ENCODE measurements at regions not wholly inside any gene's neighbourhood (a gene's known extent, or its start where the extent isn't known, plus 50 kb on each side); places are given as distances from the start of the nearest gene placed in this dataset.
A peak's percentile ranks its signal among the peaks of the same experiment; 100 is the strongest.

DNA sequence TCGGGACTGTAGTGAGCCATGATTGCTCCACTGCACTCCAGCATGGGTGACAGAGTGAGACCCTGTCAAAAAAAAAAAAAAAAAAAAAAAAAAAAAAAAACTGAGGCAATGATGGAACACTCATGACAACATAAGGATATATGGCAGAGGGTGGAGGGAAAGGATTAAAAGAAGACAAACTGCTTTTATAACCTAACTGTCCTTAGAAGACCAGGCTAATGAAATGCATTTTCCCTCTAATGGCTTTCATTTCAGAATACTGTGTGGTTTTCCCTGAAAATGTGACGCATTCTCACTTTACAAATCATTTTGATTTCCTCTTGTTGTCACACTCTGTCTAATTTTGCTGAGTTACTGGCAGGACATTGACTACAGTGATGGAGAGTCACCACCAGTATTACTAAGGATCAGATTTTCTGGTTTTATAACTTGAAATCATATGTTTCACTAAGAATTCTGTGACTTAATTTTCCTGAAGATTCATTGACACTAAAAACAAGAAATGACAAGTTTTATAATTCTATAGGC, 137.6 kb upstream of the SSTR1 start:
- DNase-seq = peak; percentile 22

DNA sequence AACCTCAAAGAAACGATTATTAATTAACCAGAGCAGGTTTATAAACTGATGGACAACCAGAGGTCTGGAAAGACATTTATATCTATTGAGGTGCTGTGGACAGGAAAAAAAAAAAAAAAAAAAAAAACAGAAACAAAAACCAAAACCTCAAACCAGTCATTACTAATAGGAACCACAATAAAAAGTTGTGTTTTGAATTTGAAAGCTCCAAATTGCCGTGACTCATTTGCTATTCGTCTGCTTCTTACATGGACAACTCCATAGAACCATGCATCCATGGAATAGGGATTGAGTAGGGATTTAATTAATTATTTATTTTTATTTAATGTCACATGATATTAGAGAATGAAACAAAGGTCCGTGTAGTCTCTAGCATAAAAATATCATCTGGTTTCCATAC, 134.1 kb upstream of the SSTR1 start:
- DNase-seq = peak; percentile 32

DNA sequence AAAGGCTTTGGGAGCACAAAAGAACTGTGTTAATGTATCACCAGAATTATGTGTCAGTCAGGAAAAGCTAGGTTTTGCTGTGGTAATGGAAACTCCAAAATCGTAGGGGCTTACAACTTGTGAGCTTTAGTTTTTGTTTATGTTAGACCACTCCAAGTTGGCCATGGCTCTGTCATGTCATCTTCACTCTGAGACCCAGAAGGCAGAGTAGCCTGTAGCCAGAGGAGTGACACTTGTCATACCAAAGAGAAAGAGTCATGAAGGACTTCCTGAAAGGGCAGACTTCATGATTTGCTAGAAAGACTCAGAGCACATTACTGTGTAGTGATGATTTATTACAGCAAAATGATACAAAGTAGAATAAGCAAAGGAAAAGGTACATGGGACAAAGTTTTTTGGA, 133.6 kb upstream of the SSTR1 start:
- DNase-seq = no peak

DNA sequence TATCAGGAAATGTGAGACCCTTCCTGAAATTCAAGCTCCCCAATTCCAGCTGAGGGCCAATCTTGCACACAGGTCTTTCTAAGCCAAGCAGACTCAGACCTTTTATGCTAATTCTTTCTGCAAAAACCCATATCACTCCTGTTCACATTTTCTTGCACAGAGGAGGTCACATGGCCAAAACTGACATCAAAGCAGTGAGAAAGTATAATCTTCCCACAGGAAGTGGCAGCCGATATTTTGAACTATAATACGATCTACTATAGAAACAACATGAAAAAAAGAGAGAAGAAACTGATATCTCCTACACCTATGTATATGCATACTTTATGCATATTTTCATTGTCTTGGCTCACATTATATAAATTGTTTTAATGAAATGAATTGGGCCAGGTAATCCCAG, 132.9 kb upstream of the SSTR1 start:
- DNase-seq = no peak

DNA sequence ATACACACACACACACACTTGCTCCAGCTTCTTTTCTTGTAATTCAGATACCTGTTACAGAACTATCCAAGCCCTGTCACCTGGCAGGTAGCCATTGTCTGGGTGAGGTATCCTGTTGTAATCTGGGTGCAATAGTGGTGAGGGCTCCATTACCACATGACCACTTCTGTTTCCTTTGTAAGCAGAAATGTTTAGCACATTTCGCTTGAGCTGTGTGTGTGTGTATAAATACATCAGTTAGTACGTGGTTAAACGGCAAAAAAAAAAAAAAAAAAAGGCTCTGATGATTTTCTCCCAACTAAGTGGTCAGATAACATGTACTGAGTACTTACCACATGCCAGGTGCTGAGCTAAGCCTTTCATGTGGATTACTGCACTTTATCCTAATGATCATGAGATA, 129.3 kb upstream of the SSTR1 start:
- no peak for DNase-seq

DNA sequence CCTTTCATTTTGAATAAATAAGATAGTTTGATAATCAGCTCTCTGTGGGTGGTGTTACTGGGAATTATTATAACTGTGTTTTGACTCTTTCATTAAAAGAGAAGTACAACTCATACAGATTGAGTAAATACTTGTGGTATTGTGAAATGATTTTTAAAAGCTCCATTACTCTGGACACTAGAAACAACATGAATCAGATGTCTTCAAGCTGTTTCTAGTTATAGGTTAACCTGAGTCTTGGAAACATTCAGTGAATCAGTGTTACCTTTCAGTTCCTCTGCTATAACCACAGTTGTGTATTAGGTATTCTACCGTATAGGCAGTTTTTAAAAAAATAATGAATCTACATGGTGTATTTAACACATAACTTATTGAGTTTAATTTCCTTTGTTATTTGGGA, 128.4 kb upstream of the SSTR1 start:
- DNase-seq = peak; percentile 22

DNA sequence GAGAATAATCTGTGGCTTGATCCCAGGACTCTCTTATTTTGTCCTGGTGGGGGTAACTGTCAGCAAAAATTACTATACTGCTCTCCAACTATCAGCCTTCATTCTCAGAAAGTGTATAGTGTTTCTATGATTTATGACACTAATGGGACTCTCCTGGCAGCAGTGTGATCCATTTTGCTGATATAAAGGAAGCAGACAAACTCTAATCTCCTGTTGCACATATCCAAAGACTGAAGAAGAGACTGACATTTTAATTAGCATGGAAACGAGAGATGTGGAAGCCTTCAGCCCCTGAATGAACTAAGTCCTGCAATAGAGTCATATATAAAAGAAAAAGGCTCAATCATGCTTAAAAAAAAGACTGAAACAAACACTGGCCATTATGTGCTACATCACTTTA, 127.8 kb upstream of the SSTR1 start:
- DNase-seq = no peak

DNA sequence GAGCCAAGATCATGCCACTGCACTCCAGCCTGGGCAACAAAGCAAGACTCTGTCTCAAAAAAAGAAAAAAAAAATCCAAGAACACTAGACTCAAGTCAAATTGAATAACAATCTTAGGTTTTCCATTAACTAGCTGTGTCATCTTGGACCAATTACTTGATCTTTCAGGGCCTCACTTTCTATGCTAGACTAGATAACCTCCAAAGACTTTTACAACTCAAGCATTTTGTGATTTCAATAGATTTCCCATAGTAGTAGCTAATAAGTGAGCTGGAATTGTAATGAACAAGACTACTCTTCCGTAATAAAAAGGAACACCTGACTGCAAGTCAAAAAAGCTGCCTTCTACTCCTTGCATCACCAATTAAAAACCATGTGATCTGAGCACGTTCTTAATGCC, 127.0 kb upstream of the SSTR1 start:
- no peak for DNase-seq

DNA sequence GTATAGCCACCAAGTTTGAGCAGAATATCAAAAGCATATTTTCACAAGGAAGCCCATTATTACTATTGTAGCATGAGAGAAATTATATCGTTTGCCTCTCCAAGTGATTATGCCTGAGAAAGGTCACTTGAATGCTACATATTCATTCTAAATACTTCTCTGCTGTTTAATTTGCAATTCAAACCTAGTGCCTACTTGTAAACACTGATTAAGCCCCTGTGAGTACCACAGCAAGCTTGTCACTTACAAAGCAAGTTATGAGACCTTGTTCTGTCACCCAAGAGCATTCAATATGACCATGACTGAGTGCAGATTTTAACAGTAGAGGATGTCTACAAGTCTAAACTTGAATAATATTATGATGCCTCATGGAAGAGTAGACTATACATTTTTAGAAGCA, 124.7 kb upstream of the SSTR1 start:
- DNase-seq = no peak

DNA sequence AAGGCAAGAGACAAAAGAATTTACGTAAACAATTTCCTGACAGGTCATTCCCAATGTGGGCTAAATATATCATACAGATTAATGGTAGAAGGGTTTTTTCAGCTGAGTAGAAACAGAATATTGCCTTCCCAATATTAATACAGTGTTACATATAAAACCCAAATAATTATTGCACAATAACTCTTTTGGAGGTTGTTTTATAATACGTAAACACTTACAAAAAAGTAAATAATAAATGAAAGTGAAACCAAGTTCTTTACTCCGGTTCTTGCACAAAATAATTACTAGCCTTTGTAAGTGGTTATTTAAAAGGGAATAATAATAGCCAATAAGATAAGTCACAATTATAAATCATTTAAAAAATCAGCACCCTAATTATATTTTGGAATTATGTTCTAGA, 118.6 kb upstream of the SSTR1 start:
- DNase-seq = no peak

DNA sequence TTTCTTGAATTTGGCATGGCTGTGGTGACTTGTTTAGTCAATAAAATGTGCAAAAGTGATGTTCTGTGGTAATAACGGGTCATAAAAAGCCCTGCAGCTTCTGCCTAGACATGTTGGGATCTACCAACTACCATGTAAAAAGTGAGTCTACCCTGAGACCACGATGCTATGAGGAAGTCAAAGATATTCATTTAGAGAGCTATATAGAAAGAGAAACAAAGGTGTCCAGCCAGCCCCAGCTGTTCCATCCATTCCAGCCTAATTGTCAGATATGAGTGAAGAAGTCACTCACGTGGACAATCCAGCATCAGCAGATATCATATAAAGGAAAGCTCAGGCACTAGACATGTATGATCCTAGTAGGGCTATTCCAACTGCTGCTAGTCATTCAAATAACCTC, 117.2 kb upstream of the SSTR1 start:
- no peak for DNase-seq

DNA sequence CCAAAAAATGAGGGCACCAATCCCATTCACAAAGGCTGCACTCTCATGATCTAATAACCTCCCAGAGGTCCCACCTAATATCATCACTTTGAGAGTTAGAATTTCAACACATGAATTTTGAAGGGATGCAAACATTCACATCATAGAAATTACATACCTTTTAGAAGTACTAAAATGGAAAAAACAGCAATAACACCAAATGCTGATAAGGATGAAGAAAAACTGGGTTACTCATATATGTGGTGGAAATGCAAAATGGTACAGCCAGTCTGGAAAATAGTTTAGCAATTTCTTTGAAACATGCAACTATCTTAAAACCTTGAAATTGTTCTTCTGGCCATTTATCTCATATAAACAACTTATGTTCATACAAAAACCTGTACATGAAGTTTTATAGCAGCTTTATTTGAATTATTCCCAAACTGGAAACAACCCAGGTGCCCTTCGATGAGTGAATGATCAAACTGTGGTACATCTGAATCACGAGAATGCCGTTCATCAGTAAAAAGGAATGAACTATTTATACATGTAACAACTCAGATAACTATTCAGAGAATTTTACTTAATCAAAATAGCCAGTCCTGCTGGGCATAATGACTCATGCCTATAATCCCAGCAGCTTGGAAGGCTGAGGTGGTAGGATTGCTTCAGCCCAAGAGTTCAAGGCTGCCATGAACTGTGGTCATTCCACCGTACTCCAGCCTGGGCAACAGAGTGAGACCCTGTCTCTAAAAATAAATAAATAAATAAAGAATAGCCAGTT, 109.4 kb upstream of the SSTR1 start:
- DNase-seq = peak; percentile 87

DNA sequence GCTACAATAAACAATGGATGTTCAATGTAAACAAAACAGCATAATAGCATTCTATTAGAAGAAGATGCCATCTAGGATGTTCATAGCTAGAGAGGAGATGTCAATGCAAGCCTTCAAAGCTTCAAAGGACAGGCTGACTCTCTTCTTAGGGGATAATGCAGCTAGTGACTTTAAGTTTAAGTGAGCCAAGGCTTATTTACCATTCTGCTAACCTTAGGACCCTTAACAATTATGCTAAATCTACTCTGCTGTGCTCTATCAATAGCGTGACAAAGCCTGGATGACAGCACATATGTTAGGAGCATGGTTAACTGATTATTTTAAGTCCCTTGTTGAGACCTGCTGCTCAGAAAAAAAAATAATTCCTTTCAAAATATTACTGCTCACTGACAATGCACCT, 106.0 kb upstream of the SSTR1 start:
- DNase-seq = no peak

DNA sequence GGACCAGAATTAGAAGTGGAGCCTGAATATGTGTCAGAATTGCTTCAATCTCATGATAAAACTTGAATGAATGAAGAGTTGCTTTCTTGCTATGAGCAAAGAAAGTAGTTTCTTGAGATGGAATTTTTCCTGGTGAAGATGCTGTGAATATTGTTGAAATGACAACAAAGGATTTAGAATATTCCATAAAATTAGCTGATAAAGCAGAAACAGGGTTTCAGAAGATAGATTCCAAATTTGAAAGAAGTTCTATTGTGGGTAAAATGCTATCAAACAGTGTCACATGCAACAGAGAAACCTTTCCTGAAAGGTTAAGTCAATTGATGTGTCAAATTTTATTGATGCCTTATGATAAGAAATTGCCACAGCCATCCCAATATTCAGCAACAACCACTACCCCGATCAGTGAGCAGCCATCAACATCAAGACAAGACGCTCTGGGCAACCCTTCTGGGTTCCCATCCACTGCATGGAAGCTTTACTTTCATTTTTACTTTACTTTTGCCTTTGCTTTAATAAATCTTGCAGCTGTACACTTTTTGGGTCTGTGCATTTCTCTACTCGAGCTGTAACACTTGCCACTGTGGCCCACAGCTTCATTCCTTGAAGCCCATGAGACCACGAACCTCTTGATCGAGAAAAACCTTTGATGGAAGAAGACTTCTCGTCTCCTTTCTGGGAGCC, 104.0 kb upstream of the SSTR1 start:
- no peak for DNase-seq

DNA sequence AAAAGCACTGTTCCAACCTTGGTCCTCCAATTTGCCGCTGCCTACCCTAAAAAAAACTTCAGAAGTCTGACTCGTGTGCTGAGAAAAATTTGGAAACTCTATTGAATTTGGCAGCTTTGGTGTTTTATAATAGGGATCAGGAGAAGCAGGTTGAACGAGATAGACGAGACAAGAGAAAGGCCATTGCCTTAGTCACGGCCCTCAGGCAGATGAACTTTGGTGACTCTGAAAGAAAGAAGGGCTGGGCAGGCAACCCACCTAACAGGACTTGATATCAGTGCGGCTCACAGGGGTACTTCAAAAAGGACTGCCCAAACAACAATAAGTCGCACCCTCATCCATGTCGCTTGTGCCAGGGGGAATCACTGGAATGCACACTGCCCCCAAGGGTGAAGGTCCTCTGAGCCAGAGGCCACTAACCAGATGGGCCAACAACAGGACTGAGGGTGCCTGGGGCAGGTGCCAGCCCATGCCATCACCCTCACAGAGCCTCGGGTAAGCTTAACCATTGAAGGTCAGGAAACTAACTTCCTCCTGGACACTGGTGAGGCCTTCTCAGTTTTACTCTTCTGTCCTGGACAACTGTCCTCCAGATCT, 102.5 kb upstream of the SSTR1 start:
- no peak for DNase-seq

DNA sequence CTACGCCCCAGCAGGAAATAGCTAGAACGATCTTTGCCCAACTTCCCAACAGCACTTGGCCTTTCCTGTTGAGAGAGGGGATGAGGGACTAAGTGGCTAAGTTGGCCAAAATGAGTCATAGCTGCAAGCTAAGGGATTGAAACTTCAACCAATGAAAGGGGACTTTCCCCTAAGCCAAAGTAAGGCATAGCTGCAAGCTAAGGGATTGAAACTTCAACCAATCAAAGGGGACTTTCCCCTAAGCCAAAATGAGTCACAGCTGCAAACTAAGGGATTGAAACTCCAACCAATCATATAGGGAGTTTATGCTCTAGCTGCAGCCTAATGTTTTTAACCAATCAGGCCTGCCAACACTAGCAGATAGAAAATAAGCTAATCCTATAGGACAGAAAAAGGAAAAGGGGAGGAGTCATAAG, 100.5 kb upstream of the SSTR1 start:
- no peak for DNase-seq

DNA sequence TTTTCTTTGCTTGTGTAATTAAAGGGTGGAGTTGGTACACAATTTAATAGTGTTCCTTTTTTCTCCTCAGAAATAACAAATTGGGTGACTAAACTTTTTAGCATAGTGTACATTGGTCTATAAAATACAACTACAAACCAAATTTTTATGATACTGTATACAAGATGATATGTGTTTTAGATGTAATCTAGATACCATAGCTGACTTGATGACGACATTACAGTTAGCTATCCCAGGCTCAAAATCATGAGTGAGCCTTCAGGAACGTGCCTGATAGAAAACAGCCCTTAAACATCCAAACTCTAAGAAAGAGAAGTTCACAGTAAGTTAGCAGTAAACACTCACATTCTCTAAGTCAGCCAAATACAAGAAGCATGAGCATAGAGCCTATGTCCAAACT, 99.0 kb upstream of the SSTR1 start:
- peak; percentile 78 for DNase-seq

DNA sequence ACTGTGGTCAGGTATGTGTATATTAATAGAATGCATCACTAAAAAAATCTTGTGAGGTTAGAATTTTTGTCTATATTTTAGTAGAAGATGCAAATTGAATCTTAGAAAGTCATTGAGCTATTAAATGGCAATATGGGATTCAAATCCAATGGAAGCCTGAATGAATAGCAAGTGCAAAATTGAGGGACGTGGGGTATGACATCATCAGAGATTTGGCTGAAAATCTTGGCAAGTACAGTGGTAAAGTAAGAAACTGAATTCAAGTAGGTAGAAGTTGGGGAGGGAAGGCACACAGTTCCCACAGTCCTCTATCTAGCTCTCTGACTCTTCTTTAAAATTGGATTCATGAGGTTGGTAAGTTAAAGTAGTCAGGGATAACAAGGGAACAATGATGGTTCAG, 97.4 kb upstream of the SSTR1 start:
- no peak for DNase-seq

DNA sequence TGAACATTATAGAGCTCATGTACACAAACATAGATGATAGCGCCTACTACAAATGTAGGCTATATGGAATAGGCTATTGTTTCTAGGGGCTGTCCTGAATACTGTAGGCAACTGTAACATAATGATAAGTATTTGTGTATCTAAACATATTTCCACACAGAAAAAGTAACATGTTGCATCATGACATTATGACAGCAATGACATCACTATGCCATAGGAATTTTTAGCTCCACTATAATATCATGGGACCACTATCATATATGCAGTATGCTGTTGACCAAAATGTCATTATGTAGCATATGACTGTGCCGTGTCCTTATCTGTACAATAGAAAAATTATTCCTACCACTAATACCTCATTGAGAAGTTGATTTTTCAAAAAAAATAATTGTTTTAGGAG, 96.7 kb upstream of the SSTR1 start:
- no peak for DNase-seq

DNA sequence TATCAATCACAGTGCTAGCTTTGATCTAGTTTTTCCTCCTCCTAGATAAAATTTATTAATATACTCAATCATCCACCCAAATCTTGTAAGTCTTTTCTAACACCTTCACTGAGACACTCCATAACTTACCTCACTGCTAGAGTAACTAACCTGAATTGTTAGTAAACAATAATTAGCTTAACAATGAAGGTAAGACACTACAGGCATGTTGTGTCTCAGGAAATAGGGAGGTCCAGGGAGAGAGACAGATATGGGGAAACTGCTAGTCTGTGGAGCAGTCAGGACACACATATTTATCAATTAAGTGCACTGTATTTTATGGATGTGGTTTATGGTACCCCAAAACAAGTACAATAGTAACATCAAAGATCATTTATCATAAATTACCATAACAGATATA, 94.2 kb upstream of the SSTR1 start:
- no peak for DNase-seq

DNA sequence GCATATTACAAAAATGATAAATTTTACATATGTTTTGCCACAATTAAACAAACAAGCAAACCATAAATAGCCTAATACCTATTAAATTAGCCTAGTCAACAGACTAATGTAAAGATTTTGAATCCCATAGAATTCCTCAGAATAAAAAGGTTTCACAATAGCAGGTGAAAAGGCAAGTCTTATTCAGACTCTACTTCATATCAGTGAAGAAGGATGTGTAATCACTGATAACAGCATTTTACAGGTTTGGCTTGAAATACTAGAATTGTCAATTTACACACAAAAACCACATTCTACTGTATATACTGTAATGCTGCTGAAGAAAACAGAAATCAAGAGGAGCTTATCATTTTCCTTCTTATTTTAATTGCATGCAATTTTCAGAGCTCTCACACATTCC, 90.8 kb upstream of the SSTR1 start:
- no peak for DNase-seq

DNA sequence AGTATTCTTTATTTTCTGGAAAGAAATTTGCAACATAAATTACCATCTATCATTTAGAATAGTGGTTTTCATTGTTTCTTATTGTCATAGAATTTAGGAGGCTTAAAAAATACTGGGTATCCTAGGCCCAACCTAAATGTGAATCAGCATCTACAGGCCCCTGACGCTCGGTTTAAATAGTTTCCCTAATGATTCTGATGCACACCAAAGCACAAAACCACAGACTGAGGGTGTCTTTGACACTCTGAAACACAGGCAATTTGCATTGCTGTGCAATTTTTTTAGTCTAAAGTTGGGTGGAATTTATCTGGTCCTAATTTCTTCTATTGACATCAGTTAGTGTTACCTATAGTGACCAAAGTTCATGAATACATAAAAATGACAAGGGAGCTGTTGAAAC, 87.6 kb upstream of the SSTR1 start:
- DNase-seq = no peak

DNA sequence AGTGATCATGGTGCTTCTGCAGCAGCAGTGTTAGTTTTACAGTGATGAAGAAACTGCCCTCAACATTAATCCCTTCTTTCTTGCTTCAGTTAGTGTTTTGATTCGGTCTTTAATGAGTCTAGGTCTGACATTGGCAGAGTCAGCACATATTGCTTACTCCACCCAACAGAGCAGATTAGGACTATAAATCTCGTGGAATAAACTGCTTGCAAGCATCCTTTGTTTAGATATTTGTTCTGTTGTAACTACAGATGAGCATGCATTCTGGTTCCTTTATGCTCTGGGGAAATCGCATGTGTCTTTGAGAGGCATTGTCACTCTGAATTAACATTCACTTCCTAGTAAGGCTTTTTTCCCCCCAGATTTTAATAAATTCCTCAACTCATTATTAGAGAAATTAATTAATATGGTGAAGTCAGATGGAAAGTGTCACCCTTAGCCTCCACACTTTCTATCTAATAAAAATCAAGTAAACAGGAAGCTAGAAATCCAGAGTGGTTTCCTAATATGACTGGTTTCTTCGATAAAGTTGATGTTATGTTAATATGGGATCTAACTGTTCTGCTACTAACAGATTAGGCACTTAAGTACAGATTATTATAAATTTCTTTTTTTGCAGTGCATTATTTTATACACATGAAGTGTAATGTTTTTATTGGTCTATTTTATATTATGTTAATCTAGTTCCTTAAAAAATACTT, 86.2 kb upstream of the SSTR1 start:
- DNase-seq = no peak

DNA sequence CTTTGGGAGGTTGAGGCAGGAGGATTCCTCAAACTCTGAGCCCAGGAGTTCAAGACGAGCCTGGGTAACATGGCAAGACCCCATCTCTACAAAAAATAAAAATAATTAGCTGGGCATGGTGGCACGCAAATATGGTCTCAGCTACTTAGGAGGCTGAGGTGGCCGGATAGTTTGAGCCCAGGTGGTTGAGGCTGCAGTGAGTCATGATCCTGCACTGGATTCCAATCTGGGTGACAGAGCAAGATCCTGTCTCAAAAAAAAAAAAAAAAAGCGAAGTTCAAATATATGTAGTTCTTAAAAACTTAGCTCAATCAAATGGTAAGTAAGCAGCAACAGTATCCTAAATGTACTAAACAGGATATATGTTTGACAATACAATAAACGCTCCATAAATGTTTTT, 85.5 kb upstream of the SSTR1 start:
- DNase-seq = peak; percentile 26
